IPS DF 4.7 (cell line): ENCODE measurements at regions not wholly inside any gene's neighbourhood (a gene's known extent, or its start where the extent isn't known, plus 50 kb on each side); places are given as distances from the start of the nearest gene placed in this dataset.
"Not testable (repeated sequence)": the region's sequence is repeated elsewhere in the genome, so short reads cannot be mapped to it uniquely, and the experiment has no call there.

Source experiments
- DNase-seq: peaks from one replicate; pipeline ENCODE4 v3.0.0-alpha.2; 2013; ENCODE audit warnings: low spot score; ENCODE audit errors: extremely low read depth

GRCh38 chr1:101367630-101368029 is 130.8 kb downstream of the S1PR1 start:
- DNase-seq, result no peak

GRCh38 chr1:101370488-101370887 is 133.7 kb downstream of the S1PR1 start:
- DNase-seq, result no peak

- no peak for DNase-seq
Observed at GRCh38 chr1:101371259-101371658, 134.4 kb downstream of the S1PR1 start.

GRCh38 chr1:101373570-101373969 is 136.8 kb downstream of the S1PR1 start:
- DNase-seq, result no peak

GRCh38 chr1:101375448-101375847 is 138.6 kb downstream of the S1PR1 start:
- not testable (repeated sequence) for DNase-seq

- no peak for DNase-seq
Observed at GRCh38 chr1:101376121-101377083, 139.6 kb downstream of the S1PR1 start.

GRCh38 chr1:101377084-101377835 is 140.4 kb downstream of the S1PR1 start:
- no peak for DNase-seq

- no peak for DNase-seq
Observed at GRCh38 chr1:101379037-101379436, 142.2 kb downstream of the S1PR1 start.

GRCh38 chr1:101379950-101380349 is 143.1 kb downstream of the S1PR1 start:
- no peak for DNase-seq

- DNase-seq, result peak; percentile 56
Observed at GRCh38 chr1:101382135-101382534, 145.3 kb downstream of the S1PR1 start.

- no peak for DNase-seq
Observed at GRCh38 chr1:101388904-101389546, 152.2 kb downstream of the S1PR1 start.

GRCh38 chr1:101389547-101389929 is 152.7 kb downstream of the S1PR1 start:
- no peak for DNase-seq

- no peak for DNase-seq
Observed at GRCh38 chr1:101392552-101392951, 155.7 kb downstream of the S1PR1 start.

GRCh38 chr1:101394041-101394440 is 157.2 kb downstream of the S1PR1 start:
- DNase-seq, result no peak

- no peak for DNase-seq
Observed at GRCh38 chr1:101399222-101399621, 162.4 kb downstream of the S1PR1 start.

GRCh38 chr1:101406271-101406670 is 169.5 kb downstream of the S1PR1 start:
- DNase-seq, result no peak

- DNase-seq, result no peak
Observed at GRCh38 chr1:101406681-101407080, 169.9 kb downstream of the S1PR1 start.

GRCh38 chr1:101407505-101408211 is 170.8 kb downstream of the S1PR1 start:
- DNase-seq, result no peak

GRCh38 chr1:101408212-101409042 is 171.6 kb downstream of the S1PR1 start:
- no peak for DNase-seq

GRCh38 chr1:101409102-101409501 is 172.3 kb downstream of the S1PR1 start:
- no peak for DNase-seq
